RCC 7860 (cell line): ENCODE measurements at regions not wholly inside any gene's neighbourhood (a gene's known extent, or its start where the extent isn't known, plus 50 kb on each side); places are given as distances from the start of the nearest gene placed in this dataset.
"Not testable (repeated sequence)": the region's sequence is repeated elsewhere in the genome, so short reads cannot be mapped to it uniquely, and the experiment has no call there.

Experiments used
- DNase-seq: peaks from one replicate; pipeline ENCODE4 v3.0.0-alpha.2; 2015; ENCODE audit warnings: low spot score
- FAIRE-seq: peaks from 2 replicates; lab custom pipeline; 2012; peaks lifted over from hg19 to GRCh38; lab: Jason Lieb, UNC

- FAIRE-seq (no peak), DNase-seq (no peak)
Observed at GRCh38 chr7:15839416-15840100, 153.1 kb upstream of the MEOX2 start.

GRCh38 chr7:15838265-15838664 lies 151.8 kb upstream of the MEOX2 start:
- DNase-seq = no peak
- FAIRE-seq = no peak

- no peak for DNase-seq
- FAIRE-seq = no peak
Observed at GRCh38 chr7:15837306-15837950, 150.9 kb upstream of the MEOX2 start.

GRCh38 chr7:15836651-15837050 lies 150.2 kb upstream of the MEOX2 start:
- no peak for FAIRE-seq
- DNase-seq = no peak

DNA sequence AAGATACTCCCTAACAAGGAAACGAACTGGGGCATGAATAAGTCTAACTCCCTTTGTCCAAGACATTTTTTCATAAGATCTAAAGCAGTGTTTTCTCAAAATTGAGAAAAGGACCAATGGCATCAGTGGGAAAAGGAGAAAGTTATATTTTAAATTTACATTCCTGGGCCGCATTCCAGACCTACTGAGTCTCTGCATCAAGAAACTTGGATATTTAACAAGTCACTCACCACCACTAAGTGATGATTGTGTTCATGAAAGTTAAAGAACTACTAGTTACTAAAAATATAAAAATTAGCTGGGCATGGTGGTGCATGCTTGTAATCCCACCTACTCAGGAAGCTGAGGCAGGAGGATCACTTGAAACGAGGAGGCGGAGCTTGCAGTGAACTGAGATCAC lies 149.6 kb upstream of the MEOX2 start:
- FAIRE-seq = no peak
- DNase-seq = peak; percentile 16

DNA sequence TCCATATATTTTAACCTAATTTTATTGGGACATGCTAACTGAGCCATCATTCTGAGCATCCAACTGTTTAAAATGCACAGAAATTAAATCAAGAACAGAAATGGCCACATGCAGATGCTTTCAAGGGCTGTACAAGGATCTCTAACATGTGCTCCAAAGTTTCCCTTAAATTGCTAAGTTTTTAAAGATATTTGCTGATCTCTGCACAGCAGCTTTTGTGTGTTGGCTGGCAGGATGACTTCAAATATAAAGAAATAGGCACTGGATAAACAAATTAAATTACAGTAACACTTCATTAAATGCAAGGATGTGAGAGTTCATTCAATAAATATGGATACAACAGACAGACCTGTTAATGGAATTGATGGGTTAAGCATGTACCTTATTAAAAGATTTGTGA lies 148.0 kb upstream of the MEOX2 start:
- FAIRE-seq = no peak
- DNase-seq = no peak

GRCh38 chr7:15832996-15833395 lies 146.5 kb upstream of the MEOX2 start:
- FAIRE-seq = no peak
- DNase-seq = no peak

- no peak for FAIRE-seq
Observed at GRCh38 chr7:15831606-15832005, 145.1 kb upstream of the MEOX2 start.

DNA sequence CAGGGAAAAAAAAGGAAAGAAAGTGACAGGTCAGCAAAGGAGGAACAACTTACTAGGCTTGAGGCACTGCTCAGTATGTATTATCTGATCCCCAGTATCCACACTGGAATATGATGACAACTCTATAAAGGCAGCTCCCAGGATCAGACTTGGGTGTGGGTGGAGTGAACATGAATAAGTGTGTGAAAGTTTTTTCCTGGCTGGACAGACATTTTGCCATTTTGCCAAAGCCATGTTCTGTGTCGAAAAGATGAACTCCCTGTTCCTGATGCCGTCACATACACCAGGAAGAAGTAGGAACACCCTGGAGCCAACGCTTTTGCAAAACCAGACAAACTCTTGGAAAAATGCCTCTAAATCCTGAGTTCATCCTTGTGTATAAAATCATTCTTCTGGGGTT lies 143.2 kb upstream of the MEOX2 start:
- FAIRE-seq (no peak), DNase-seq (no peak)

More at GRCh38 chr7:15831606-15832005, 145.1 kb upstream of the MEOX2 start:
- no peak for DNase-seq

DNA sequence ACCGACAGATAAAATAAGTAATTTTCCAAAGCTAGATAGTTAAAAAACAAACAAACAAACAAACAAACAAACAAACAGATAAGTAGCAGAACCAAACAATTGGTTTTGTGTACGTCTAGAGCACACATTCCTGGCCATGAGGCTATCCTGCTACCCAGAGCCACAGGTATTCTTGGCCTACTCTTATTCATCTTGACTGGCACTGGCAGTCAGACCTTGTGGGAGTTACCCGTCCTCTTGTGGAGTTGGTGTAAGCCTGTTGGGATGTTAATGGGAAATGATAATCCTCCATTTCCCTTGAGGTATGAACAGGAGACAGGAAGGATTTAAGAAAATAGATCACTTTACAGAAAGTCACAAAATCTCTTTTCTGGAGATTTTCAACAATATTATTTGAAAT lies 142.4 kb upstream of the MEOX2 start:
- FAIRE-seq = no peak
- DNase-seq = no peak

GRCh38 chr7:15821484-15822427 lies 135.3 kb upstream of the MEOX2 start:
- FAIRE-seq (no peak), DNase-seq (no peak)

- DNase-seq (no peak), FAIRE-seq (no peak)
Observed at GRCh38 chr7:15820319-15820718, 133.8 kb upstream of the MEOX2 start.

DNA sequence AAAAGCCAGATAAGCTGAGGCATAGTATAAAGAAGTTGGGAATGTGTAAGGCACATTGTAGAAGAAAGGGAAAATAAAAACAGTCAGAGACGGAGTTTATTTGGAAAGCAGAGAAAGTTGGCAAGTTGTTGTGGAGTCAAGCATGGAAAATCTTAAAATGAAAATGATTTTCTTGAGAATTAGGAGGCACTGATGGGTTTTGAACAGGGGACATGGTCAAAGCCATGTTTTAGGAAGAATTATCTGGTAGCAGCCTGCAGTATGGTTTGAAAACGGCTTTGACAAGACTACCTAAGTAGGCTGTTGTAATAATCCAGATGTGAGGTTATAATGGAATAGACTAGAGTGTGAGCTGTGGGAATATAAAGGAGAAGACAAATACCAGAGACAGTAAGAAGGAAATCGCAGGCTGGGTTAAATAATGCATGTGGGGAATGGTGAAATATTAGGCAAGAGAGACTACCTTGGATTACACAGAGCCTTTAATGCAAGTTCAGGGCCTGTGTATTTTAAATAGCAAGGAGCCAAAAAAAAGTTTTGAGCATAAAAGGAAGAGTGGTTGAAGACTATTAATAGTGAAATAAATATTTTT lies 130.4 kb upstream of the MEOX2 start:
- FAIRE-seq = no peak
- DNase-seq = no peak

DNA sequence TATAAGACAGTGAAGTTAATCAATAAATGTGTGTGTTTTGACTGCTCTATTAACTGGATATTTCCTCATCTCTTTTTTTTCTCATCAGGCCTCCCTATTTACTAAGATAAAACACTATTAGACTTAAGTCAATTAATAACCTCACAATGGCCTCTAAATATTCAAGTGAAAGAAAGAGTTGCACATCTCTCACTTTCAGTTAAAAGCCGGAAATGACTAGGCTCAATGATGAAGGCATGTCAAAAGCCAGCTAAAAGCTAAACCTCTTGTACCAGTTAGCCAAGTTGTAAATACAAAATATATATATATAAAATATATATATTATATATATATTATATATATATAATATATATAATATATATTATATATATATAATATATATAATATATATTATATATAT lies 127.0 kb upstream of the MEOX2 start:
- DNase-seq (no peak), FAIRE-seq (peak; percentile 88)

GRCh38 chr7:15810383-15810782 lies 123.9 kb upstream of the MEOX2 start:
- DNase-seq, FAIRE-seq: not testable (repeated sequence)

DNA sequence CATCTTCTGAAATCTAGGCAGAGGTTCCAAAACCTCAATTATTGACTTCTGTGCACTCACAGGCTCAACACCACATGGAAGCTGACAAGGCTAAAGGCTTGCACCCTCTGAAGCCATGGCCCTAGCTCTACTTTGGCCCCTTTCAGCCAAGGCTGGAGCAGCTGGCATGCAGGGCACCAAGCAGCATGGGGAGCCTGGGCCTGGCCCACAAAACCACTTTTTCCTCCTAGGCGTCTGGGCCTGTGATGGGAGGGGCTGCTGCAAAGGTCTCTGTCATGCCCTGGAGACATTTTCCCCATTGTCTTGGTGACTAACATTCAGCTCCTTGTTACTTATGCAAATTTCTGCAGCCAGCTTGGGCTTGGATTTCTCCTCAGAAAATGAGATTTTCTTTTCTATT lies 123.5 kb upstream of the MEOX2 start:
- DNase-seq, FAIRE-seq: not testable (repeated sequence)

GRCh38 chr7:15805891-15806290 lies 119.4 kb upstream of the MEOX2 start:
- no peak for DNase-seq
- no peak for FAIRE-seq

DNA sequence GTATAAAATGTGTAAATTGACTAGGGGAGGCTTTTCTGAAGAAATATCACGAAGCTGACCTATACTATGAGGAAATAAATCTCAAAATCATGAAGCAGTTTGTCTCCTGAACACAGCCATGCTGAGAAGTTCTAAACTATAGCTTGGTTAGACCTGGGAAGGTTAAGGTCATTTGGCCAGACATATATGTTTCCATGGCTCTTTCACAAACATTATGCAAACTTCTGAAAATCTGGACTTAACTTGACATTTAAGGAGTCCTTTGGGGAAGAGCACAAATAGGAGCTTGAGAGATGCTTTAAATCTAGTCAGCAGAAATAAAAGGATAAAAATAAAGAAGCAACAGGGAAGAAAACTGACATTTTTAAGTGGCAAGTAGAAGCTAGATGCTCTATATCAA lies 115.9 kb upstream of the MEOX2 start:
- DNase-seq (no peak), FAIRE-seq (no peak)

DNA sequence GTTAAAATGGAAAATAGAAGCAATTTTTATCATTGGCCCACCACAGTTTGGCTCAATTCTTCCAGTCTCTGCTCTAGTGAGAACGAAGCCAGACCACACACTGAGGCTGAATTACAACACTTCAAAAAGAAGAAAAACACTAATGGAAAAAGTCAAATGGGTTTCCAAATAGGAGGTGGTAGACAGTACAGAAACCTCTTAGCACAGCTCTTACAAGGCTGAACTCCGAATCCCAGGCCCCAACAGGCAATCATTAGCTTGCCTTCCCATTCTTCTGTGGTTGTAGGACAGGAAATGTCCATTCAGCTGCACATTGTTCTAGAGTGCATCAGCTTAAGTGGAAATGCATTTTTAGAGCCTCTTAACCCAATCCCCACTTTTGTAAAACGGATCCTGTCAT lies 115.1 kb upstream of the MEOX2 start:
- FAIRE-seq (peak; percentile 44), DNase-seq (peak; percentile 50)

DNA sequence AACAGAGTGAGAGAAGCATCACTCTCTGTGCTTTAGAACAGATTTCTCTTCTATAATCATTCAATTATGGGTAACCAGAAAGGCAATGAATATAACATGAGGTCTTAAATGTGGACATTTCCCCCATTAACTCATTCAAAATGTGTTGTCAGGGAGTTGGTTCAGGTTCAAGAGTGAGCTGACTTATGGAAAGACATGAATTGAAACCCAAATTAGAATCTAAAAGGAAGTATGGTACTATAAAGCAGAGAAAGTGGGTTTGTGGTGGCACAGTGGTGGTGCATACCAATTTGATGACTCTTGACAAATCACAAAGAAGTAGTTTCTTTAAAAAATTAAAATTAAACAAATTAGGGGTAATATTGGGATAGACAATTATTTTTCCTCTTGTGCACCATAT lies 114.6 kb upstream of the MEOX2 start:
- no peak for FAIRE-seq
- no peak for DNase-seq

- DNase-seq = no peak
- no peak for FAIRE-seq
Observed at GRCh38 chr7:15798081-15798480, 111.6 kb upstream of the MEOX2 start.
